ENCODE measurements at regions not wholly inside any gene's neighbourhood (a gene's known extent, or its start where the extent isn't known, plus 50 kb on each side); places are given as distances from the start of the nearest gene placed in this dataset.
"Not testable (repeated sequence)": the region's sequence is repeated elsewhere in the genome, so short reads cannot be mapped to it uniquely, and the experiment has no call there.

- no peak for DNase-seq (ENCODE audit: low read depth in 2 of 2)
Measured at GRCh38 chr10:9505546-9505945, 1451.1 kb downstream of the GATA3 start.

GRCh38 chr10:9508606-9509005 lies 1454.1 kb downstream of the GATA3 start:
- no peak for DNase-seq (ENCODE audit: low read depth in 2 of 2)

GRCh38 chr10:9510626-9511025 lies 1456.1 kb downstream of the GATA3 start:
- no peak for DNase-seq (ENCODE audit: low read depth in 2 of 2)

DNA sequence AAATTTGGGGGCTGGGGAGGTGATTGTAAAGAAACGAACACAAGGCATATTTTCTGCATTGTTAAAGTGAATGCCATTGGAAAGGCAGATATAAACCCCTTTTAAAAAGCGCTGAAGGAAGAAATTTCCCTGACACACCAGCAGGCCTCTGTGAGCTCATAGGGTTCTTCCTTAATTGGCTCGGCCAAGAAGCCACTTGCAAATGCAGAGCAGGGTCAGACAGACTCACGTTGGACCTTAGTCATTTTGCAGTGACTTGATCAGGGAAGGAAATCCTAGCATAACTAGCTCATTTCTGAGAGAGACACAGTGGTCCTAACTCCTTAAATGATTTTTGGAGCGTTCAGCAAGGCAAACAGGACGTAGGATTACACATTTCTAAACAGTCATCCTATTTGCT lies 1461.4 kb downstream of the GATA3 start:
- no peak for DNase-seq (ENCODE audit: low read depth in 2 of 2)

GRCh38 chr10:9535744-9536143 lies 1481.3 kb downstream of the GATA3 start:
- no peak for DNase-seq (ENCODE audit: low read depth in 2 of 2)

GRCh38 chr10:9545073-9545472 lies 1472.6 kb upstream of the CELF2 start:
- no peak for DNase-seq (ENCODE audit: low read depth in 2 of 2)

DNA sequence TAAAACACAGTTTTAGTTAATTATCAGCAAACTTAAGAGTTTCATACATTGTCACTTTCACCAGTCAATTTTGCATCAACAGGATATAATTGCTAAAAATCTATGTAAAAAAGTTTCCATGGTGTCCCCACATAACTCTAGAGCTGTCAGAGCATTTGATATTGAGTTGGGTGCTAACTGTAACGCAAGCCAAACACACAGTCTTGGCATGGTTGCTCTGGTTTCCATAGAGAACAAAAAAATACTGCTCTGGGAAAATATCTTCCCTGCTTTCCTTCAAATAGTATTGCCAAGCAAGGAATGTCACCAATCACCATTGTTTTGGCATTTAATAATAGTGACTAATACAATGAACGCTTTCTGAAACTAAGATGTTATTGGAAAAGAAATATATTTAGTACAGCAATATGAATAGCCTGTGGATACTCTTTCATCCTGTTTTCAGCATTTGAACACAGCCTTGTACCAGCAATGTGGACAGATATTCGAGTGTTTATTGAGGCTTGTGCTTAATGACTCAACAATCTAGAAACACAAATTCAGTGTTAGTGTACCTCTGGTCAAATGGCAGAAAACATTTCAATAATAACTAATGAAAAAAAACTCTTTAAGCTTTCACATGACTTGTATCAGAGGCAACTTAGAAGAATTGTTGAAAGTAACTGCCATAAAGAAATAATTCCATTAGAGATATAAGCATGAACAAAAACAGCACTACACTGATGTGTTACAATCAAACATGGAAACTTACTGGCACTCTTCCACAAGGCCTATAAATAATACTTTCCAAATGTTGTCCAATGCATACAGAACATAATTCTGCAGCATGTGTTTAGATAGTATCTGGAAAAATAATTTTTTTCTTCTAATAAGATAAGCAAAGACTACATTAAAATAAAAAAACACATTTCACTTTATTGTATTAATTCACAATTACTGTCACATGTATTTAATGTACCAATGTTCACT lies 1469.5 kb upstream of the CELF2 start:
- no peak for DNase-seq (ENCODE audit: low read depth in 2 of 2)

GRCh38 chr10:9550810-9551209 lies 1466.9 kb upstream of the CELF2 start:
- DNase-seq (ENCODE audit: low read depth in 2 of 2) = no peak

DNA sequence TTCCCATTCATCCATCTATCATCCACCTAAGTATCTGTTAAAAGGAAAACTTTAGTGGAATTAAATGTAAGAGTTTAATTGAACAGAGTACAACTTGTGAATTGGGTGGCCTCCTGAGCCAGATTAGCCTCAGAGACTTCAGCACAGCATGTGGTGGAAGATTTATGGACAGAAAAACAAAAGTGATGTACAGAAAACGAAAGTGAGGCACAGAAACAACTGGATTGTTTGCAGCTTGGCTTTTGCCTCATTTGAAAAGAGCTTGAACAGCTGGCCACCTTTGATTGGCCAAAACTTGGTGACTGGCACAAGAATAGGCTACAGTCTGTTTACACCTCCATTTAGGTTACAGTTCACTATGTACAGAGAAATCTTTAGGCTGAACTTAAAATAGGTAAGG lies 1463.4 kb upstream of the CELF2 start:
- no peak for DNase-seq (ENCODE audit: low read depth in 2 of 2)

DNA sequence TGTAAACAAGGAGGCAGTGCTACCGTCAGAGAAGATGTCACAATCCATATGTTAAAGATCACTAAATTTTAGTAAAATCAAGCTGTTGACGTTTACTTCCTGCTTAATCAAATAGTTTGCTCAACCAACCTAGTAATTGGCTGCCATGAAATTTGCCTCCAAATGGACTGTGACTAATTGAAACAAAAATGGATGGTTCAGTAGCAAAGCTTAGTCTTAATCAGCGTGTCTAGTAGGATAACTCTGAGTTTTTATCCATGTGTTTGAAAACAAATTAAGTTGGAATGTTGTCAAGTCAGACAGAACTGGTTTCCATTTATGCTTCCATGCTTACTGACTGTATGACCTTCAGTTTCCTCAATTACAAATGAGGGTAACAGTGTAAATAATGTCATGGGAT lies 1456.7 kb upstream of the CELF2 start:
- no peak for DNase-seq (ENCODE audit: low read depth in 2 of 2)

- no peak for DNase-seq (ENCODE audit: low read depth in 2 of 2)
Measured at GRCh38 chr10:9561821-9562505, 1455.7 kb upstream of the CELF2 start.

GRCh38 chr10:9577746-9578145 lies 1439.9 kb upstream of the CELF2 start:
- no peak for DNase-seq (ENCODE audit: low read depth in 2 of 2)

GRCh38 chr10:9579110-9579705 lies 1438.5 kb upstream of the CELF2 start:
- DNase-seq (ENCODE audit: low read depth in 2 of 2) = no peak

DNA sequence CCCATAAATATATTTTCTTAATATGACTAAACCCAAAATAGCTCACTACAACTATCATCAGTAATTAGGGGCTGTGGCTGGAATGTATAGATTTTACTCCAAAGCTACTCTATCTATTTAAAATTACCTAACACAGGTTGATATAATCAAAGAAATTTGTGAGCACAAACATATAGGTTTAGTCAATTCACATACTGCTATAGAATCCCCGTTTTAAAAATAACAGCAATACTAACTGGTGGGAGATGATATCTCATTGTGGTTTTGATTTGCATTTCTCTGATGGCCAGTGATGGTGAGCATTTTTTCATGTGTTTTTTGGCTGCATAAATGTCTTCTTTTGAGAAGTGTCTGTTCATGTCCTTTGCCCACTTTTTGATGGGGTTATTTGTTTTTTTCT lies 1434.9 kb upstream of the CELF2 start:
- not testable (repeated sequence) for DNase-seq (ENCODE audit: low read depth in 2 of 2)

DNA sequence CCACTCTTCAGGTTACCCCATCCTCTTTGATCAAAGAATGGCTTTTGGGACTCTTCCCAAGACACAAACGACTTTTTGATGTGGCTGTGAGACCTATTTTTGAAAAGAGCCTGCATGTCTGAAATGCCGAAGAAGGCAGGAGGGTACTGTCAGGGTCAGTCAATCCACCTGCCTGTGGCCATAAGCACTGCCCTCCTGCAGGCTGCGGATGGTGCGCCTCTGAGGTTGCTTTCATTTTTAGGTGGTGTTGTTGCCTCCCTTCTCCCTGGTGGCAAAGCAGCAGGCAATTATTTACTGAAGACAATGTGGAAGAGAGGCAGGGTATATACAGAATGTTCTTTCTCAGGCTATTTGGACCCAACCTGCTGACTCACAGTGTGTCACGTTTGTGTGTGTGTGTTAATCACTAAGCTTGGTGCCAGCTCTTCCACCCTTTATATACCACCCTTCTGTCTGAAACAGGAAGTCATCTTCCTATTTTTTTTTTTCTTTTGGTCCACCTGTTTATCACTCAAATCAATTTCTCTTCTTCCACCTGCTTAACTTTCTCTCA lies 1421.2 kb upstream of the CELF2 start:
- DNase-seq (ENCODE audit: low read depth in 2 of 2) = no peak

GRCh38 chr10:9602998-9603397 lies 1414.7 kb upstream of the CELF2 start:
- no peak for DNase-seq (ENCODE audit: low read depth in 2 of 2)

GRCh38 chr10:9603972-9604371 lies 1413.7 kb upstream of the CELF2 start:
- no peak for DNase-seq (ENCODE audit: low read depth in 2 of 2)

- no peak for DNase-seq (ENCODE audit: low read depth in 2 of 2)
Measured at GRCh38 chr10:9605231-9605630, 1412.4 kb upstream of the CELF2 start.

- DNase-seq (ENCODE audit: low read depth in 2 of 2) = no peak
Measured at GRCh38 chr10:9608602-9609001, 1409.1 kb upstream of the CELF2 start.

DNA sequence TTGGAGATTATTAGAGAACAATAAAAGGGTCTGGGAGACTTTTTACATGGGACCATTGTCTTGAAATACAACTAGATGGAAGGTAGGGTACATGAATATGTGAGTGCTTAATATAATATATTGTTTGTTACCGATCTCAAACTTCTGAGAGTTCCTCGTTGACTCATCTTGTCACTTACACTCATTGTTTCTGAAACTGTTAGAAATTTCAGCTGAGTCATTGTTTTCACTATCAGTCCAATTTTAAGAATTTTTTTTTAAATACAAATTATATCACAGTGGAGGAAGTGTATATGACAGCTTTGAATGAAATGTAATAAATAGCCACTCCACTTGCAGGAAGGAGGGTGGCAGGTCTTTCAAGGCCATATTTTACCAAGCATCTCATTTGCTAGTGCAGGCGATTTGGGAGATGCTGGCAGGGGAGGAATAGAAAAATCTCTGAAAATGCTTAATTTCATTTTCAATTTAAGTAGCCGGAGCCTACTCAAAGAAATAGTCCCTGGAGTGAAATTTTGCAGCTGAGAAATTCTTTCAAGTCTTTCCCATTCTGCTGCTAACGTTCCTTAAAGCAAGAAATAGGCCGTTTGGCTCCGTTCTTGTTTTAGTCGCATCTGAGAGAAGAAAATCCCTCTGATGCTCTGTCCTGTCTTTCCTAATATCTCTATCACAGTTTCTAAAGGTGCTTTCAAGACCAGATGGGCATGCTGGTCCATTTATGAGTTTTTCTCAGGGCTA lies 1404.2 kb upstream of the CELF2 start:
- no peak for DNase-seq (ENCODE audit: low read depth in 2 of 2)

GRCh38 chr10:9615189-9615588 lies 1402.5 kb upstream of the CELF2 start:
- DNase-seq (ENCODE audit: low read depth in 2 of 2) = no peak

DNA sequence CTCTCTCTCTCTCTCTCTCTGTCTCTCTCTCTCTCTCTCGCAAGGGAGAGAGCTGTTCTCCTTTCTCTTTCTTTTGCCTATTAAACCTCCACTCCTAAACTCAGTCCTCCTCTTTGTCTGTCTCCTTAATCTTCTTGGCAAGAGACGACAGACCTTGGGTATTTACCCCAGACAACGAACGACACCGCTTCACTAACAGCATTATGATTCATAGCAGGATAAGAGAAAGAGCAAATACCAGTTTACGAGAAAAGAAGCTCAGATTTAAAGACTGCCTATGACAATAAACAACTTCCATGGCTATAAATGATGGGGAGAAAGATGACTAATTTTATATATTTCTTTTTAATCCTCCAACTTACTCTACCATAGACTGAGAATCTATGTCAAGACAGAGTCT lies 1396.5 kb upstream of the CELF2 start:
- DNase-seq (ENCODE audit: low read depth in 2 of 2) = no peak
